Esophagus muscularis mucosa (tissue), 4 donors: ENCODE measurements at regions not wholly inside any gene's neighbourhood (a gene's known extent, or its start where the extent isn't known, plus 50 kb on each side); places are given as distances from the start of the nearest gene placed in this dataset.

Experiments
- DNase-seq: peaks from one replicate; pipeline ENCODE4 v3.0.0-alpha.2; 2017; ENCODE audit errors: extremely low spot score
- H3K27ac ChIP-seq, 4 donors: fragments of 200-600 bp; sonication (generic); replicated peaks in 1 of 4; 1 replicate in 3 of 4; 2 replicates in 1 of 4; pipeline ENCODE4 v1.5.1; 2016 to 2019; ENCODE audit warnings: mild to moderate bottlenecking in 1 of 4
- H3K27me3 ChIP-seq, 4 donors: fragments of 200-600 bp; sonication (generic); one replicate each; pipeline versions ENCODE4 v1.5.1 to v1.6.0; 2016 to 2019
- H3K36me3 ChIP-seq, 4 donors: fragments of 200-600 bp; sonication (generic); one replicate each; pipeline ENCODE4 v1.5.1; 2016 to 2019
- H3K4me1 ChIP-seq, 4 donors: fragments of 200-600 bp; sonication (generic); one replicate each; pipeline ENCODE4 v1.5.1; 2016 to 2019
- H3K4me3 ChIP-seq, 4 donors: fragments of 200-600 bp; sonication (generic); 1 replicate in 2 of 4; 2 replicates in 2 of 4; pipeline ENCODE4 v1.5.1; 2016 to 2019; ENCODE audit warnings: mild to moderate bottlenecking in 4 of 4, moderate library complexity in 1 of 4
- H3K9me3 ChIP-seq, 4 donors: fragments of 200-600 bp; sonication (generic); 1 replicate in 3 of 4; 2 replicates in 1 of 4; pipeline ENCODE4 v1.5.1; 2016 to 2019
- EP300 ChIP-seq: sonication (generic); formaldehyde crosslinking; IDR thresholded peaks from one replicate; pipeline ENCODE4 v1.6.1; 2017; ENCODE audit warnings: antibody characterized with exemption
- POLR2A ChIP-seq: fragments of 450-650 bp; IDR thresholded peaks from one replicate; pipeline ENCODE4 v1.6.1; 2017; ENCODE audit warnings: antibody characterized with exemption, moderate library complexity, mild to moderate bottlenecking, low read depth
- POLR2AphosphoS5 ChIP-seq, 2 donors: sonication (generic); formaldehyde crosslinking; IDR thresholded peaks; one replicate each; pipeline ENCODE4 v1.6.1; 2017; ENCODE audit warnings: antibody characterized with exemption in 2 of 2
- WGBS: methylation state at CpG from one replicate; pipeline ENCODE4 v1.1.5; 2018; 5-methylcytosine and 5-hydroxymethylcytosine counted together
- intact Hi-C: fragments of 100-400 bp; cut with DNase I; formaldehyde crosslinking; loops from one replicate; pipeline ENCODE4 v1.15.1; 2023
- TF ChIP-seq, protein P1 (sequence below), 3 experiments: fragments of 200-600 bp in 2 of 3; fragments of 450-650 bp in 1 of 3; sonication (generic) in 2 of 3; IDR thresholded peaks; one replicate each; pipeline ENCODE4 v1.5.1; 2017 to 2019; ENCODE audit warnings: antibody characterized with exemption in 3 of 3, mild to moderate bottlenecking in 2 of 3, moderate library complexity in 1 of 3

DNA sequence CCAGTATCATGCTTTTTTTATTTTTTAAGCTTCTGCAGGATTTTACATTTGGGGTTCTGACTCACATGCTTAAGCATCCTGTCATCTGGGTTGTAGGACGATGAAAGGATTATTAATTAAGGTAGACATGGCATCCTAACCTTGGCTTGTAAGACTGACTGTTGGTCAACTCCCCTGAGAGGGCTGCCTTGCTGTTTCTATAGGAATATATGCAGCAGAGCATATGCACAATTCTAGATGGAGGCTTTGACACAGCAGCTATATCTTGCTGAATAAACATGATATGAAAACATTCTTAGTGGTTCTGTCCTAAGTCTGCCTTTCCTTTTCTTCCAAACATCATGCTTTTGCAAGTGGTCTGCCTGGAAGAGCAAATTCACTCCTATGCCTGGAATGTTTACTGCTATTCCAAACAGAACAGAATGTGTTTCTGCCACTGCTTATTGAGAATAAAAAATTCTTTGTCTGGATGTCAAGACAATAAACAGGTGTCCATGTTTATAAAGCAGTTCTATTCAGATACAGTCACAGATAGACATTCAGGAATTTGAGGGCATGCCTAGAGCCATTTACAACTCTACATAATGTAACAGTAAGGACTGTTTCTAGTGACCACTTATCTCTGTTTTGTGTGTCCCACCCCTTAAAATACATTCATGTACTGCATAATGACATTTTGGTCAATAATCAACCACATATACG, 166.2 kb upstream of the PPP2R2B start:
- Histone ChIP-seq H3K9me3 (no peaks in the 10 kb centered on the region), H3K36me3 (no peaks in the 10 kb centered on the region), H3K27me3 (peaks cover 0 to 2% (median 0%) of the 10 kb centered on the region in 4 donors), H3K4me3 (no peak overlapping the region), H3K27ac (no peak overlapping the region), H3K4me1 (no peaks in the 10 kb centered on the region)
- 48% methylated on average over 2 of the region's 2 CpGs for WGBS
- TF ChIP-seq POLR2A (no peak), EP300 (no peak)
- TF ChIP-seq, protein P1, sequence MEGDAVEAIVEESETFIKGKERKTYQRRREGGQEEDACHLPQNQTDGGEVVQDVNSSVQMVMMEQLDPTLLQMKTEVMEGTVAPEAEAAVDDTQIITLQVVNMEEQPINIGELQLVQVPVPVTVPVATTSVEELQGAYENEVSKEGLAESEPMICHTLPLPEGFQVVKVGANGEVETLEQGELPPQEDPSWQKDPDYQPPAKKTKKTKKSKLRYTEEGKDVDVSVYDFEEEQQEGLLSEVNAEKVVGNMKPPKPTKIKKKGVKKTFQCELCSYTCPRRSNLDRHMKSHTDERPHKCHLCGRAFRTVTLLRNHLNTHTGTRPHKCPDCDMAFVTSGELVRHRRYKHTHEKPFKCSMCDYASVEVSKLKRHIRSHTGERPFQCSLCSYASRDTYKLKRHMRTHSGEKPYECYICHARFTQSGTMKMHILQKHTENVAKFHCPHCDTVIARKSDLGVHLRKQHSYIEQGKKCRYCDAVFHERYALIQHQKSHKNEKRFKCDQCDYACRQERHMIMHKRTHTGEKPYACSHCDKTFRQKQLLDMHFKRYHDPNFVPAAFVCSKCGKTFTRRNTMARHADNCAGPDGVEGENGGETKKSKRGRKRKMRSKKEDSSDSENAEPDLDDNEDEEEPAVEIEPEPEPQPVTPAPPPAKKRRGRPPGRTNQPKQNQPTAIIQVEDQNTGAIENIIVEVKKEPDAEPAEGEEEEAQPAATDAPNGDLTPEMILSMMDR (IDR thresholded peaks at IDR 0.05): no peak
- intact Hi-C loops: no loop called here
- DNase-seq: no peak

DNA sequence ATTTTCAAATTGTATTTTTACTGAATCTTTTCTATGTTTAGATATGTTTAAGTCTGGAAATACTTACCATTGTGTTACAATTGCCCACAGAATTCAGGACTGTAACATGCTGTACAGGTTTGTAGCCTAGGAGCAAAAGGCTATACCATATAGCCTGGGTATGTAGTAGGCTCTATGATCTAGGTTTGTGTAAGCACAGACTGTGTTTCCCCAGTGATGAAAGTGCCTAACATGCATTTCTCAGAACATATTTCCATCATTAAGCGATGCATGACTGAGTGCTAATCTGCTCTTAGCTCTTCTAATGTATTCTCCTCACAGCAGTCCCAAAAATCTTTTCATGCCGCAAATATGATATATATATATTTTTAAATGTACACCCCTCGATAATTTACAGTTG, 166.7 kb upstream of the PPP2R2B start:
- Histone ChIP-seq H3K36me3 (no peaks in the 10 kb centered on the region), H3K4me1 (no peaks in the 10 kb centered on the region), H3K27me3 (peaks cover 0 to 2% (median 0%) of the 10 kb centered on the region in 4 donors), H3K27ac (no peak overlapping the region), H3K9me3 (no peaks in the 10 kb centered on the region), H3K4me3 (no peak overlapping the region)
- WGBS: 92% methylated on average over 3 of the region's 3 CpGs
- TF ChIP-seq EP300: no peak
- no peak for TF ChIP-seq POLR2A
- no peak for TF ChIP-seq POLR2AphosphoS5 (IDR thresholded peaks at IDR 0.05)
- TF ChIP-seq, protein P1 (IDR thresholded peaks at IDR 0.05): no peak
- no peak for DNase-seq
- intact Hi-C loops: no loop called here

DNA sequence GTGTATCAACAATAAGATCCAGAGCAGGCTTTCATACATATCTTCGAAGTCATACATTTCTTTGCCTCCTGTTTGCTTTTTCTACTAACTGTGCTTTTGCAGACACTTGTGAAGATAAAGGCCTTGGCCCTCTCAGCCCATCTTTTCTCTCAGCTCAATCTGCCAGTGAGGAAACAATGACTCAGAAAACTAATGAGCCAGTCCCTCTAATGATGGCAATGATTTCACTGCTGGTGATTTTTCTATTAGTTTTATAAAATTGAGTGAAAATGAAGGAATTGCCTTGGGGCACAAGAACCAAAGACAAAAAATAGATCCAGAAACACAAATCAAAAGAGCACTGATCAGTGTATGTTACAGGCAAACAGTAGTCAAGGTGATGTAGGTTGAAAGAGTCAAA, 167.7 kb upstream of the PPP2R2B start:
- Histone ChIP-seq H3K36me3 (no peaks in the 10 kb centered on the region), H3K4me3 (no peak overlapping the region), H3K27me3 (peaks cover 0 to 2% (median 0%) of the 10 kb centered on the region in 4 donors), H3K9me3 (no peaks in the 10 kb centered on the region), H3K4me1 (no peaks in the 10 kb centered on the region), H3K27ac (no peak overlapping the region)
- intact Hi-C loops: no loop called here
- TF ChIP-seq EP300 (no peak), POLR2AphosphoS5 (IDR thresholded peaks at IDR 0.05) (no peak), POLR2A (no peak)
- TF ChIP-seq, protein P1 (IDR thresholded peaks at IDR 0.05): no peak
- no peak for DNase-seq
- 85% methylated on average over 1 of the region's 1 CpG for WGBS

DNA sequence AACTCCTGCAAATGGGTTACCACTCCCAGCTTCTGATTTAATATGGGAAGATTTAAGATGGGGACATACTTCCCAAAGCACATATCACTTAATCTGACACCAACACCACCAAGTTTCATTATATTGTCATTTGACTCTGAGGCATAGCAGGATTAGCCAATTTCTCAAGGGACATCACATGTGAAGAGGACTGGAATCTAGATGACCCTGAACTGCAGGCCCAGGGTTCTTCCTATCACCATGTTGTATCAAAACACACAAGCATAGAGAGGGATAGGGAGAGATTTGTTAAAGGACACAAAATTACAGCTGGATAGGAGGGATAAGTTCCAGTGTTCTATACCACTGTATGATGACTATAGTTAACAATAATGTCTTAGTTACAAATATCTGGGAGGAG, 168.3 kb upstream of the PPP2R2B start:
- no peaks in the 10 kb centered on the region for H3K4me1 ChIP-seq
- intact Hi-C loops: no loop called here
- no peak overlapping the region for H3K27ac ChIP-seq

More for the DNA sequence above, 168.3 kb upstream of the PPP2R2B start:
- peaks cover 0 to 2% (median 0%) of the 10 kb centered on the region in 4 donors for H3K27me3 ChIP-seq
- TF ChIP-seq POLR2A: no peak
- no peak for TF ChIP-seq POLR2AphosphoS5 (IDR thresholded peaks at IDR 0.05)
- TF ChIP-seq, protein P1 (IDR thresholded peaks at IDR 0.05): no peak
- TF ChIP-seq EP300: no peak
- DNase-seq: no peak
- no peaks in the 10 kb centered on the region for H3K9me3 ChIP-seq
- H3K36me3 ChIP-seq: no peaks in the 10 kb centered on the region
- H3K4me3 ChIP-seq: no peak overlapping the region
